Astrocyte of the cerebellum (primary cell): ENCODE measurements at regions not wholly inside any gene's neighbourhood (a gene's known extent, or its start where the extent isn't known, plus 50 kb on each side); places are given as distances from the start of the nearest gene placed in this dataset.

Source experiments
- DNase-seq: peaks from one replicate; pipeline ENCODE4 v3.0.0-alpha.2; 2011; ENCODE audit warnings: low read depth
- H3K4me3 ChIP-seq: 2 replicates; pipeline ENCODE4 v1.5.1; 2011; ENCODE audit warnings: mild to moderate bottlenecking, low read depth, low read length, moderate library complexity
- CTCF ChIP-seq: IDR thresholded peaks from 2 replicates; pipeline ENCODE4 v1.5.1; 2012; ENCODE audit warnings: low read length, low read depth, moderate library complexity, mild to moderate bottlenecking; ENCODE audit errors: missing control alignments
- in situ Hi-C: cut with HindIII; loops from 2 replicates; pipeline ENCODE4 v1.10.0; 2017; ENCODE audit warnings: low sequenced_read_pairs

- DNase-seq = no peak
- in situ Hi-C loops = no loop called here
- no peak for TF ChIP-seq CTCF
- no peak overlapping the region for H3K4me3 ChIP-seq
Measured at GRCh38 chr5:26121338-26121737, 917.0 kb downstream of the CDH9 start.

DNA sequence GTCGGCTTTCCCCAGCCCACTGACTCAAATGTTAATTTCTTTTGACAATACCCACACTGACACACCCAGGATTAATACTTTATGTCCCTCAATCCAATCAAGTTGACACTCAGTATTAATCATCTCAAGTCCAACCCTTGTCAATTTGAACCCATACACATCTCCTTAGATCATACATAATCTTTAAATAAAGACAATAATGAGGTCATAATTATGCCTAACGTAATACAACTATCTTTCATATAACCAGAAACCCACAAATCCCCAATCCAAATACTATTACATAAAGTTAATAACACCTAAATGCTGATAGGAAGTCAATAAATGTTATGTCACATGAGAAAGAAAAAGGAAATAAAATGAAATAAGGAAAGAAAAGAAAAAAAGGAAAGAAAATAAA, 934.2 kb downstream of the CDH9 start:
- DNase-seq = no peak
- in situ Hi-C loops = no loop called here
- no peak for TF ChIP-seq CTCF
- no peak overlapping the region for H3K4me3 ChIP-seq

GRCh38 chr5:26060212-26060611, 978.2 kb downstream of the CDH9 start:
- no peak overlapping the region for H3K4me3 ChIP-seq
- in situ Hi-C loops = no loop called here
- DNase-seq = no peak
- TF ChIP-seq CTCF = no peak

DNA sequence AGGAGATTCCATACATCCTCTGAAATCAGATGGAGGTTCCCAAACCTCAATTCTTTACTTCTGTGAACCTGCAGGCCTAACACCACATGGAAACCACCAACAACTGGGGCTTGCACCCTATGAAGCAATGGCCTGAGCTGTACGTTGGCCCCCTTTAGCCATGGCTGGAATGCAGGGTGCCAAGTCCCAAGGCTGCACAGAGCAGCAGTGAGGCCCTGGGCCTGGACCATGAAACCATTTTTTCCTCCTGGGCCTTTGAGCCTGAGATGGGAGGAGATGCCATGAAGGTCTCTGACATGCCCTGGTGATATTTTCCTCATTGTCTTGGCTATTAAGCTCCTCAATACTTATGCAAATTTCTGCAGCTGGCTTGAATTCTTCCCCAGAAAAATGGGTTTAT, 983.8 kb downstream of the CDH9 start:
- DNase-seq = no peak
- no peak for TF ChIP-seq CTCF
- H3K4me3 ChIP-seq = no peak overlapping the region
- in situ Hi-C loops = no loop called here

GRCh38 chr5:26034813-26035212, 1003.6 kb downstream of the CDH9 start:
- no peak overlapping the region for H3K4me3 ChIP-seq
- TF ChIP-seq CTCF = no peak
- in situ Hi-C loops = no loop called here
- DNase-seq = no peak

GRCh38 chr5:26031481-26031880, 1006.9 kb downstream of the CDH9 start:
- in situ Hi-C loops = no loop called here

More at GRCh38 chr5:26031481-26031880, 1006.9 kb downstream of the CDH9 start:
- TF ChIP-seq CTCF = no peak
- DNase-seq = no peak
- H3K4me3 ChIP-seq = no peak overlapping the region
